ENCODE measurements at regions not wholly inside any gene's neighbourhood (a gene's known extent, or its start where the extent isn't known, plus 50 kb on each side); places are given as distances from the start of the nearest gene placed in this dataset.

DNA sequence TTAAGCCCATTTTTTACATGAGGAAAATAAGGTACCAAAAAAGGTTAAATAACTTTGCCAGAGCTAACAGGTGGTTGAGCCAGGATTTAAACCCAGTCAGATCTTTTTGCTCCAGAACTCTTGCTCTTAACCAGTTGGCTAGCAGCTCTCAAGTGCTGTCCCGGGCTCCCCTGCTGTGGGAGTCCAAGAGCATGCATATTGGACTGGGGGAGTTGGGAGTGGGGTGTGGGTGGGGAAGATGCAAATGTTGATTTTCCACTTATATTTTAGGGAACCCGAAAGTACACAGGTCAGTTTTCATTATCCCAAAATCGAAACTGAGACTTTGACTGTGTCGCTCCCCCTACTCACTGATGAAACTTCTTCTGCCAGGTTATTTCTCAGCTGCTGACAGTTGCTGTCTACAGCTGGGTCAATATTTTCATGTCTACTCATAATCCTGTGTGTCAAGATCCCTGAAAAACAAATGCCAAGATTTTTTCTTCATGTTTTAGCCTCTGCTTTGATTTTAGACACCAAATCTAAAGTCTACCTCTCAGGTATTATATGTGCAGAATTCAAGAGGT, 172.3 kb upstream of the TMPO start:
- TF ChIP-seq EZH2phosphoT487 (IDR thresholded peaks at IDR 0.05; ENCODE audit: borderline replicate concordance, low read length) = no peak
- TF ChIP-seq, protein P1, sequence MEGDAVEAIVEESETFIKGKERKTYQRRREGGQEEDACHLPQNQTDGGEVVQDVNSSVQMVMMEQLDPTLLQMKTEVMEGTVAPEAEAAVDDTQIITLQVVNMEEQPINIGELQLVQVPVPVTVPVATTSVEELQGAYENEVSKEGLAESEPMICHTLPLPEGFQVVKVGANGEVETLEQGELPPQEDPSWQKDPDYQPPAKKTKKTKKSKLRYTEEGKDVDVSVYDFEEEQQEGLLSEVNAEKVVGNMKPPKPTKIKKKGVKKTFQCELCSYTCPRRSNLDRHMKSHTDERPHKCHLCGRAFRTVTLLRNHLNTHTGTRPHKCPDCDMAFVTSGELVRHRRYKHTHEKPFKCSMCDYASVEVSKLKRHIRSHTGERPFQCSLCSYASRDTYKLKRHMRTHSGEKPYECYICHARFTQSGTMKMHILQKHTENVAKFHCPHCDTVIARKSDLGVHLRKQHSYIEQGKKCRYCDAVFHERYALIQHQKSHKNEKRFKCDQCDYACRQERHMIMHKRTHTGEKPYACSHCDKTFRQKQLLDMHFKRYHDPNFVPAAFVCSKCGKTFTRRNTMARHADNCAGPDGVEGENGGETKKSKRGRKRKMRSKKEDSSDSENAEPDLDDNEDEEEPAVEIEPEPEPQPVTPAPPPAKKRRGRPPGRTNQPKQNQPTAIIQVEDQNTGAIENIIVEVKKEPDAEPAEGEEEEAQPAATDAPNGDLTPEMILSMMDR (IDR thresholded peaks at IDR 0.05; ENCODE audit: low read depth, low read length, poor library complexity, severe bottlenecking) = no peak
- H3K9me2 ChIP-seq (replicated peaks; ENCODE audit: control insufficient read depth, low read length) = no peaks in the 10 kb centered on the region
- no peaks in the 10 kb centered on the region for H3F3A ChIP-seq (ENCODE audit: control insufficient read depth, insufficient read depth)

DNA sequence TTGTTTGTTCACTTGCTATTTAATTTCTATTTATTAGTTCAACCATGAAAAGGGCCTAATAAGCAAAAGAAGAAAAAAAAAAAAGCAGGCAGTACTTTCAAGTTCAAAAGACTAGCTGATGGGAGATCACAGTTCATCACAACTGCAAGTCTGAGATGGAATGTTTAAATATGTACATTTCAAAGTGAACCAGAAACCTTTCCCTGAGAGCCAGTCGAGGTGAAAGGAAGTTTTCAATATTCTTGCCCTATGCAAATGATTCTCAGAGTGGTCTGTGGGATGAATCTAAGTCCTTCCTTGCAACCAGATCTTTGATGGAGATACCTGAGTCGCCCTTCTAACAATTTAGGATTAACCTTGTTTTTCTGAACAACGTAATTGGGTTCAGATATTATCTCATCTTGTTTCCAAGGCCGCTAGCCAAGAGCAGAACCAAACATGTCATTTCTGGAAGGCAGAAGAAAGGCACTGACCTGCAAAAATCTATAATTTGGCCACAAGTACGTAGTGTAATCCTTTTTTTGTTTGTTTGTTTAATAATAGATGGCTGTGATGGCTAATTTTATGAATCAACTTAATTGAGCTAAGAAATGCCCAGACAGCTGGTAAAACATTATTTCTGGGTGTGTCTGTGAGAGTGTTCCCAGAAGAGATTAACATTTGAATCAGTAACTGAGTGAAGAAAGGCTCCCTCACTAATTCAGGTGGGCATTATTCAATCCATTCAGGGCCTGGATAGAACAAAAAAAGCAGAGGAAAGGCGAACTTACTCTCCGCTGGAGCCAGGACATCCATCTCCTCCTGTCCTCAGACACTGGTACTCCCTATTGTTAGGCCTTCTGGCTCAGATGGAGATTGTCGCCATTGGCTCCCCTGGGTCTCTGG, 171.1 kb upstream of the TMPO start:
- H3K9me2 ChIP-seq (replicated peaks; ENCODE audit: control insufficient read depth, low read length) = no peaks in the 10 kb centered on the region
- H3K36me3 ChIP-seq (ENCODE audit: control insufficient read depth, low read length) = no peaks in the 10 kb centered on the region
- TF ChIP-seq, protein P1 (IDR thresholded peaks at IDR 0.05; ENCODE audit: low read depth, low read length, poor library complexity, severe bottlenecking) = no peak
- H4K20me1 ChIP-seq (ENCODE audit: control insufficient read depth, insufficient read depth, low read depth, low read length) = no peaks in the 10 kb centered on the region
- no peaks in the 10 kb centered on the region for H3K4me1 ChIP-seq (ENCODE audit: control insufficient read depth, low read length)
- H3F3A ChIP-seq (ENCODE audit: control insufficient read depth, insufficient read depth) = no peaks in the 10 kb centered on the region
- H3K4me2 ChIP-seq (ENCODE audit: low read length) = no peak overlapping the region
- H3K27me3 ChIP-seq (ENCODE audit: control insufficient read depth, low read length) = peaks cover 10% of the 10 kb centered on the region
- no peak overlapping the region for H3K4me3 ChIP-seq (ENCODE audit: low read length)
- no peak overlapping the region for H3K27ac ChIP-seq (ENCODE audit: low read depth, low read length)
- no peaks in the 10 kb centered on the region for H3K79me2 ChIP-seq (ENCODE audit: control insufficient read depth, low read length)
- H3K9me3 ChIP-seq (ENCODE audit: control insufficient read depth, insufficient read depth, low read length) = no peaks in the 10 kb centered on the region

More for the DNA sequence above, 172.3 kb upstream of the TMPO start:
- Histone ChIP-seq H3K4me3 (ENCODE audit: low read length) (no peak overlapping the region), H3K36me3 (ENCODE audit: control insufficient read depth, low read length) (no peaks in the 10 kb centered on the region), H3K9me3 (ENCODE audit: control insufficient read depth, insufficient read depth, low read length) (no peaks in the 10 kb centered on the region), H3K27ac (ENCODE audit: low read depth, low read length) (no peak overlapping the region), H4K20me1 (ENCODE audit: control insufficient read depth, insufficient read depth, low read depth, low read length) (no peaks in the 10 kb centered on the region), H3K4me1 (ENCODE audit: control insufficient read depth, low read length) (no peaks in the 10 kb centered on the region), H3K4me2 (ENCODE audit: low read length) (no peak overlapping the region), H3K79me2 (ENCODE audit: control insufficient read depth, low read length) (no peaks in the 10 kb centered on the region), H3K27me3 (ENCODE audit: control insufficient read depth, low read length) (peaks cover 10% of the 10 kb centered on the region)

DNA sequence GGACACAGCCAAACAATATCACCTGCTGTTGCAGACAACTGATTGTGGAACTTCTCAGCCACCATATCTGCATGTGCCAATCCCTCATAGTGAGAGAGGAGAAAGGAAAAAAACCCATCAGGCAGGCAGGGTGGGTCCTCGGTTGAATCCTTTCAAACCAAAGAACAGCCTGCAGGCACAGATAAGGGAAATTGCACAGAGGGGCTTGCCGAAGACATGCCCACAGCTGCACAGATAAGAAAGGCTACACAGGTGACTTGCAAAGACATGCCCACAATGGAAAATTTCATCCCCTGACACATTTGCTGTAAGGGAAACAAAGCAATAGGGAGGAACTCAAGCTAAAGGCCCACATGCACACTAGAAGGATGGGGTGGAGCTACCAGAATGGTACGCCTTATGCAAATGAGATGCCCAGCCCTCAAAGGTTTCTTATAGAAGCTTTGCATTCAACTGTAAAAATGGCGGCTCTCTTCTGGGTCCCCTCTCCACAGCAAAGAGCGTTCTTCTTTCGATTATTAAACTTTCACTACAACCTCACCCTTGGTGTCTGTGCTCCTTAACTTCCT, 170.0 kb upstream of the TMPO start:
- Histone ChIP-seq H3K36me3 (ENCODE audit: control insufficient read depth, low read length) (no peaks in the 10 kb centered on the region), H3K4me2 (ENCODE audit: low read length) (no peak overlapping the region), H3K4me3 (ENCODE audit: low read length) (no peak overlapping the region), H4K20me1 (ENCODE audit: control insufficient read depth, insufficient read depth, low read depth, low read length) (no peaks in the 10 kb centered on the region), H3K9me3 (ENCODE audit: control insufficient read depth, insufficient read depth, low read length) (no peaks in the 10 kb centered on the region), H3K79me2 (ENCODE audit: control insufficient read depth, low read length) (no peaks in the 10 kb centered on the region), H3K27me3 (ENCODE audit: control insufficient read depth, low read length) (peaks cover 10% of the 10 kb centered on the region), H3K4me1 (ENCODE audit: control insufficient read depth, low read length) (no peaks in the 10 kb centered on the region), H3K9me2 (replicated peaks; ENCODE audit: control insufficient read depth, low read length) (no peaks in the 10 kb centered on the region), H3K27ac (ENCODE audit: low read depth, low read length) (no peak overlapping the region), H3F3A (ENCODE audit: control insufficient read depth, insufficient read depth) (no peaks in the 10 kb centered on the region)
- TF ChIP-seq, protein P1 (IDR thresholded peaks at IDR 0.05; ENCODE audit: low read depth, low read length, poor library complexity, severe bottlenecking) = no peak
- TF ChIP-seq EZH2phosphoT487 (IDR thresholded peaks at IDR 0.05; ENCODE audit: borderline replicate concordance, low read length) = no peak

Data from DOHH2 (cell line).